Stimulated activated CD4-positive, alpha-beta T cell treated with anti-CD3 and anti-CD28 coated beads, Interleukin-15, amount 100 ng/mL, for 24 hours (primary cell): ENCODE measurements at regions not wholly inside any gene's neighbourhood (a gene's known extent, or its start where the extent isn't known, plus 50 kb on each side); places are given as distances from the start of the nearest gene placed in this dataset.
"Not testable (repeated sequence)": the region's sequence is repeated elsewhere in the genome, so short reads cannot be mapped to it uniquely, and the experiment has no call there.

ENCODE experiments used
- DNase-seq: peaks from one replicate; pipeline ENCODE4 v3.0.0-alpha.2; 2020

GRCh38 chr21:35382696-35383095 is 333.6 kb upstream of the RUNX1 start:
- DNase-seq = no peak

GRCh38 chr21:35381743-35382310 is 332.7 kb upstream of the RUNX1 start:
- DNase-seq = no peak

- not testable (repeated sequence) for DNase-seq
These were observed 331.2 kb upstream of the RUNX1 start for GRCh38 chr21:35380304-35380703.

- DNase-seq = no peak
These were observed 329.8 kb upstream of the RUNX1 start for GRCh38 chr21:35378881-35379280.

GRCh38 chr21:35377505-35378090 is 328.5 kb upstream of the RUNX1 start:
- DNase-seq = no peak

- no peak for DNase-seq
These were observed 327.5 kb upstream of the RUNX1 start for GRCh38 chr21:35376406-35377135.

- no peak for DNase-seq
These were observed 326.0 kb upstream of the RUNX1 start for GRCh38 chr21:35375115-35375514.

- no peak for DNase-seq
These were observed 324.9 kb upstream of the RUNX1 start for GRCh38 chr21:35373998-35374397.

- no peak for DNase-seq
These were observed 323.1 kb upstream of the RUNX1 start for GRCh38 chr21:35372201-35372600.

- DNase-seq = no peak
These were observed 321.6 kb upstream of the RUNX1 start for GRCh38 chr21:35370671-35371070.

GRCh38 chr21:35370071-35370470 is 321.0 kb upstream of the RUNX1 start:
- DNase-seq = no peak

- DNase-seq = no peak
These were observed 319.2 kb upstream of the RUNX1 start for GRCh38 chr21:35368326-35368725.

GRCh38 chr21:35367553-35367952 is 318.5 kb upstream of the RUNX1 start:
- DNase-seq = no peak

- no peak for DNase-seq
These were observed 317.4 kb upstream of the RUNX1 start for GRCh38 chr21:35366394-35367080.

- no peak for DNase-seq
These were observed 314.4 kb upstream of the RUNX1 start for GRCh38 chr21:35363458-35363857.

GRCh38 chr21:35361988-35362387 is 312.9 kb upstream of the RUNX1 start:
- no peak for DNase-seq

GRCh38 chr21:35360870-35361570 is 311.9 kb upstream of the RUNX1 start:
- no peak for DNase-seq

- no peak for DNase-seq
These were observed 310.0 kb upstream of the RUNX1 start for GRCh38 chr21:35359076-35359475.

- DNase-seq = no peak
These were observed 308.9 kb upstream of the RUNX1 start for GRCh38 chr21:35358008-35358407.

- DNase-seq = no peak
These were observed 308.1 kb upstream of the RUNX1 start for GRCh38 chr21:35357041-35357780.

- DNase-seq = no peak
These were observed 305.0 kb upstream of the RUNX1 start for GRCh38 chr21:35354078-35354477.

- DNase-seq = no peak
These were observed 303.7 kb upstream of the RUNX1 start for GRCh38 chr21:35352793-35353192.
